CD4-positive, alpha-beta T cell treated with Interleukin-21 for 1 hour (primary cell): ENCODE measurements at regions not wholly inside any gene's neighbourhood (a gene's known extent, or its start where the extent isn't known, plus 50 kb on each side); places are given as distances from the start of the nearest gene placed in this dataset.

ENCODE experiments used
- DNase-seq: peaks from one replicate; pipeline ENCODE4 v3.0.0-alpha.2; 2020

GRCh38 chr5:175235251-175235960, 208.6 kb downstream of the DRD1 start:
- DNase-seq, result no peak

- no peak for DNase-seq
Observed at GRCh38 chr5:175230299-175230698, 213.7 kb downstream of the DRD1 start.

DNA sequence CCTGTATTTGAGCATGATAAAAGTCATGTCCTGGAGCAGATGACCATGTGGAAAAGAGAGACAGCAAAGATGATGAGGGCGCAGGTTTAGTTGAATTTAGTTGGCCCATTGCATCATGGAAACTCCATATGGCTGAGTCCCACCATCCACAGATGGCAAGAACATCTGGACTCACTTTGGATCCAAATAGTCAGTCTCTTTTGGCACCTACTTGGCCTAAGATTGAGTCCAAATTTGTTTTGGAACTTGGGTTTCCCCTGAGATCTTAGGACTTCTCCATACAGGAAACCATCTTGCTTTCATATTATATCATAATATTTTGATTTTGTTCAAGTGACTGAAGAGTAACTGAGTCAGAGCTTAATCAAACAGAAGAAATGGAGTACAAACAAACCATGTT, 217.5 kb downstream of the DRD1 start:
- no peak for DNase-seq

- no peak for DNase-seq
Observed at GRCh38 chr5:175223291-175223690, 220.7 kb downstream of the DRD1 start.

DNA sequence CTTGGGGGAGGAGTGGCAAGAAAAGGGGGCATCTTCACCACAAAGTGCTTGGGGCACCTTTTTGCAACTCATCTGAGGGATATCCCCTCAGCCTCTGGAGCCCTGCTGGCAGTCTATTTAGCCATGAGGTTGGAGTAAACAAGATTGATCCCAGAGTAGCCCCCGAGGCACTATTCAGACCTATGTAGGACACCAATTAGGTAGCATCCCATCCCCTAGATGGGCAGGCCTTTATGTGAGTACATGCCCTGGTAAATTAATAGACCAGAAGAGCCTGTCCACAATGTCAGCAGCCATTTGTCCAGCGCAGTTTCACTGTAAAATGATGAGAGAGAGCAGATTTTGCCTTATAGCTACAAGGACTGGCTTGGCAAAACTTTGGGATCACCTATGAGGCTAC, 221.4 kb downstream of the DRD1 start:
- DNase-seq, result no peak

- no peak for DNase-seq
Observed at GRCh38 chr5:175220549-175220948, 223.4 kb downstream of the DRD1 start.

- DNase-seq, result no peak
Observed at GRCh38 chr5:175219366-175219765, 224.6 kb downstream of the DRD1 start.

GRCh38 chr5:175216991-175217390, 227.0 kb downstream of the DRD1 start:
- DNase-seq, result no peak

- DNase-seq, result no peak
Observed at GRCh38 chr5:175215906-175216305, 228.1 kb downstream of the DRD1 start.

- no peak for DNase-seq
Observed at GRCh38 chr5:175214152-175214551, 229.8 kb downstream of the DRD1 start.

DNA sequence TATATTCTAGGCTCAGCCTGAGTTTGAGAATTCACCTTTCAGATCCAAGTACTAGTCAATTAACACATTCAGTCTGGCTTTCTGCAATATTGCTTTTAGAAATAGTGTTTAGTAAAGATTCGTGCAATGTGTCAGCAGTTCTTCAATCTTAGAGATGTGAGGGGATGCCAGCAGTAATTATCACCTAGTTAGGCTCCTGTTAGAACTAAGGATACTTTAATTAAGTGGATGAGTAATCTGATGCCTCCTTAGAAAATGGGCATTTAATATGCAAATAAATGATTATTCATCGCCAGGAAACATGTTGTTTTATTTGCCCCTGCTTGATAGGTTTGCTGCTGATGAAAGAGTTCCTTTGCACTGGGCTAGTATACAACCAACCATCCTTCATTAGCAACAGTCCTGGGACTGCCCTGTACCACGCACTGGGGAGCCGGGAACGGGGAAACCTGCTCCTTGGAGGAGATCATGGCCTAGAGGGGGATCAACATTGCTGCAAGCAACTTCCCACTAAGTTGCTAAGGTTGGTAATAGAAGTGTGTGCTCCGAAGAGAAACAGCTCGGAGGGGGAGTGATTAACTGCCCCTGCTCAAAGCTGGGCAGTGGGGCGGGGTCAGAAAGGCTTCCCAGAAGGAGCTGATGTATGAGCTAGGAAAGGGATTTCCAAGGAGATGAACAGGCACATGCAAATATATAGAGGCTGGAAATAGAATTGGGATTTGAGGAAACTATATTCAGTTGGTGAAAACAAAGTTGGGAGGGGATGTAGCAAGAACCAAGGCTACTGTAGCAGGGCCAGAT, 231.8 kb downstream of the DRD1 start:
- no peak for DNase-seq

- no peak for DNase-seq
Observed at GRCh38 chr5:175207321-175208040, 236.5 kb downstream of the DRD1 start.

DNA sequence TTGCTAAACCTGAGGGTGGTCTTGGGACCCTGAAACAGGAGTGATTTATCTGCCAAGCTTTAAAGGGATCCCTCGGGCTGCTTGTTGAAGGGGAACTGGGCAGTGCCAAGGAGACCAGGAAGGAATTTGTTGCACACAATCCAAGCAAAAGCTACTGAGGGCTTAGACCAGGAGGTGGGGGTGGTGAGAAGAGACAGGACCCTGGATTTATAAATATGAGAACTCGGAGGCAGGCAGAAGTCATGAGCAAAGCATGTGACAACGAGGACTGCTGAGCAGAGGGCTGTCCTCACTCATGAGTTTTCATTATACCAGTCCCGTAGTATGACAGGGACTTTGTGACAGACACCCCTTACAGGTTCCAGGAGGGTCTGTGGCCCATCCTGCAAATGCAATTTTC, 237.3 kb downstream of the DRD1 start:
- no peak for DNase-seq

GRCh38 chr5:175202463-175203068, 241.4 kb downstream of the DRD1 start:
- no peak for DNase-seq

GRCh38 chr5:175201393-175201792, 242.6 kb downstream of the DRD1 start:
- DNase-seq, result no peak

GRCh38 chr5:175195698-175196656, 248.0 kb downstream of the DRD1 start:
- no peak for DNase-seq

- DNase-seq, result no peak
Observed at GRCh38 chr5:175181331-175181730, 262.7 kb downstream of the DRD1 start.

GRCh38 chr5:175170899-175171298, 273.1 kb downstream of the DRD1 start:
- no peak for DNase-seq

- no peak for DNase-seq
Observed at GRCh38 chr5:175168882-175169507, 275.0 kb downstream of the DRD1 start.

GRCh38 chr5:175166026-175166425, 278.0 kb downstream of the DRD1 start:
- DNase-seq, result no peak

- DNase-seq, result no peak
Observed at GRCh38 chr5:175163586-175164275, 280.3 kb downstream of the DRD1 start.
